ENCODE measurements at regions not wholly inside any gene's neighbourhood (a gene's known extent, or its start where the extent isn't known, plus 50 kb on each side); places are given as distances from the start of the nearest gene placed in this dataset.

- Histone ChIP-seq H3K9me3 (peaks cover 0 to 8% (median 4%) of the 10 kb centered on the region in 4 donors), H3K27me3 (no peaks in the 10 kb centered on the region), H3K4me1 (no peaks in the 10 kb centered on the region), H3K4me3 (no peak overlapping the region), H3K36me3 (no peaks in the 10 kb centered on the region), H3K27ac (replicated peaks in 1 of 4) (no peak overlapping the region)
- no peak for TF ChIP-seq EP300 (IDR thresholded peaks at IDR 0.05)
- no peak for TF ChIP-seq POLR2A (IDR thresholded peaks at IDR 0.05; ENCODE audit: low read depth)
- TF ChIP-seq POLR2AphosphoS5 (IDR thresholded peaks at IDR 0.05) = no peak
- TF ChIP-seq CTCF (IDR thresholded peaks at IDR 0.05) = no peak
- intact Hi-C loops (cut with DNase I) = no loop called here
- no peak for DNase-seq (ENCODE audit: extremely low spot score)
Observed at GRCh38 chr10:61188101-61188500, 244.1 kb upstream of the RHOBTB1 start.

GRCh38 chr10:61187601-61188000 lies 243.6 kb upstream of the RHOBTB1 start:
- Histone ChIP-seq H3K27me3 (no peaks in the 10 kb centered on the region), H3K9me3 (peaks cover 0 to 3% (median 1%) of the 10 kb centered on the region in 4 donors), H3K4me3 (no peak overlapping the region), H3K27ac (replicated peaks in 1 of 4) (no peak overlapping the region), H3K36me3 (no peaks in the 10 kb centered on the region), H3K4me1 (no peaks in the 10 kb centered on the region)
- TF ChIP-seq POLR2A (IDR thresholded peaks at IDR 0.05; ENCODE audit: low read depth) (no peak), CTCF (IDR thresholded peaks at IDR 0.05) (no peak), EP300 (IDR thresholded peaks at IDR 0.05) (no peak), POLR2AphosphoS5 (IDR thresholded peaks at IDR 0.05) (no peak)
- WGBS = 91% methylated on average over 1 of the region's 1 CpG
- DNase-seq (ENCODE audit: extremely low spot score) = no peak
- intact Hi-C loops (cut with DNase I) = no loop called here

GRCh38 chr10:61186408-61186807 lies 242.4 kb upstream of the RHOBTB1 start:
- no peak for TF ChIP-seq CTCF (IDR thresholded peaks at IDR 0.05)
- no peak for TF ChIP-seq POLR2AphosphoS5 (IDR thresholded peaks at IDR 0.05)
- TF ChIP-seq POLR2A (IDR thresholded peaks at IDR 0.05; ENCODE audit: low read depth) = no peak
- no peak for TF ChIP-seq EP300 (IDR thresholded peaks at IDR 0.05)
- intact Hi-C loops (cut with DNase I) = no loop called here
- H3K27ac ChIP-seq (replicated peaks in 1 of 4) = no peak overlapping the region
- DNase-seq (ENCODE audit: extremely low spot score) = no peak
- 97% methylated on average over 8 of the region's 8 CpGs for WGBS
- H3K4me3 ChIP-seq = no peak overlapping the region
- H3K36me3 ChIP-seq = no peaks in the 10 kb centered on the region
- H3K27me3 ChIP-seq = no peaks in the 10 kb centered on the region
- H3K9me3 ChIP-seq = no peaks in the 10 kb centered on the region
- H3K4me1 ChIP-seq = no peaks in the 10 kb centered on the region

GRCh38 chr10:61184429-61184828 lies 240.4 kb upstream of the RHOBTB1 start:
- Histone ChIP-seq H3K27ac (replicated peaks in 1 of 4) (no peak overlapping the region), H3K36me3 (no peaks in the 10 kb centered on the region), H3K27me3 (no peaks in the 10 kb centered on the region), H3K9me3 (no peaks in the 10 kb centered on the region), H3K4me3 (no peak overlapping the region), H3K4me1 (peaks cover 0 to 1% (median under 1%) of the 10 kb centered on the region in 4 donors)
- no peak for TF ChIP-seq POLR2A (IDR thresholded peaks at IDR 0.05; ENCODE audit: low read depth)
- no peak for DNase-seq (ENCODE audit: extremely low spot score)
- intact Hi-C loops (cut with DNase I) = no loop called here
- 77% methylated on average over 2 of the region's 2 CpGs for WGBS

GRCh38 chr10:61183967-61184366 lies 240.0 kb upstream of the RHOBTB1 start:
- WGBS = 79% methylated on average over 1 of the region's 1 CpG
- no peak for TF ChIP-seq POLR2AphosphoS5 (IDR thresholded peaks at IDR 0.05)
- no peak for TF ChIP-seq POLR2A (IDR thresholded peaks at IDR 0.05; ENCODE audit: low read depth)
- TF ChIP-seq EP300 (IDR thresholded peaks at IDR 0.05) = no peak
- no peak for TF ChIP-seq CTCF (IDR thresholded peaks at IDR 0.05)
- H3K36me3 ChIP-seq = no peaks in the 10 kb centered on the region
- no peaks in the 10 kb centered on the region for H3K27me3 ChIP-seq
- no peaks in the 10 kb centered on the region for H3K9me3 ChIP-seq
- intact Hi-C loops (cut with DNase I) = no loop called here
- H3K4me1 ChIP-seq = peaks cover 0 to 6% (median 5%) of the 10 kb centered on the region in 4 donors
- no peak for DNase-seq (ENCODE audit: extremely low spot score)
- H3K27ac ChIP-seq (replicated peaks in 1 of 4) = no peak overlapping the region
- no peak overlapping the region for H3K4me3 ChIP-seq
